ENCODE measurements at regions not wholly inside any gene's neighbourhood (a gene's known extent, or its start where the extent isn't known, plus 50 kb on each side); places are given as distances from the start of the nearest gene placed in this dataset.

- H3K4me1 Mint-ChIP-seq, result no peaks in the 10 kb centered on the region; the same call in 2 of the 3 replicates
- H3F3A ChIP-seq (replicated peaks; ENCODE audit: low read depth), result no peaks in the 10 kb centered on the region
- no peaks in the 10 kb centered on the region for H4K20me1 ChIP-seq (replicated peaks; ENCODE audit: insufficient read depth)
- H3K4me3 ChIP-seq, result peak overlapping the region; percentile 52
- DNase-seq (ENCODE audit: low spot score) (peak; percentile 72), ATAC-seq (peak; percentile 89)
- H3K9me2 ChIP-seq (ENCODE audit: insufficient read depth), result no peaks in the 10 kb centered on the region
- peaks cover 11% of the 10 kb centered on the region for H3K27me3 ChIP-seq (ENCODE audit: insufficient read depth)
- H2AFZ ChIP-seq, result peak overlapping the region; percentile 81; the same call in 1 of the 2 replicates
- no peak for TF ChIP-seq ZNF462 (CRISPR knock-in tag; IDR thresholded peaks at IDR 0.05)
- TF ChIP-seq CTCF (conservative IDR thresholded peaks at IDR 0.05; ENCODE audit: low read depth in 2 of 2), result peak in 1 of 2 experiments; percentile 35; a peak in 3 of 4 replicates
- no peak for TF ChIP-seq REST (IDR thresholded peaks at IDR 0.05; ENCODE audit: unreplicated experiment)
- H3K27me3 Mint-ChIP-seq (ENCODE audit: insufficient read depth, low read depth, poor library complexity), result peaks cover 6% of the 10 kb centered on the region
- H3K79me2 ChIP-seq (replicated peaks; ENCODE audit: insufficient read depth), result no peaks in the 10 kb centered on the region
- H3K9me3 Mint-ChIP-seq, result peaks cover 8% of the 10 kb centered on the region; the same call in 2 of the 3 replicates
- no peaks in the 10 kb centered on the region for H3K36me3 Mint-ChIP-seq (ENCODE audit: low read depth)
- no peak overlapping the region for H3K27ac Mint-ChIP-seq
- no peak overlapping the region for H3K4me3 Mint-ChIP-seq
- no peaks in the 10 kb centered on the region for H3K4me1 ChIP-seq (ENCODE audit: insufficient read depth)
- H3K36me3 ChIP-seq (ENCODE audit: insufficient read depth), result no peaks in the 10 kb centered on the region
- H3K4me2 ChIP-seq, result peak overlapping the region; percentile 65; the same call in 1 of the 2 replicates
- no peak overlapping the region for H3K27ac ChIP-seq (ENCODE audit: low read depth)
These were observed 92.4 kb downstream of the HAPSTR1 start for GRCh38 chr16:9183682-9184353.
